ENCODE measurements at regions not wholly inside any gene's neighbourhood (a gene's known extent, or its start where the extent isn't known, plus 50 kb on each side); places are given as distances from the start of the nearest gene placed in this dataset.

DNA sequence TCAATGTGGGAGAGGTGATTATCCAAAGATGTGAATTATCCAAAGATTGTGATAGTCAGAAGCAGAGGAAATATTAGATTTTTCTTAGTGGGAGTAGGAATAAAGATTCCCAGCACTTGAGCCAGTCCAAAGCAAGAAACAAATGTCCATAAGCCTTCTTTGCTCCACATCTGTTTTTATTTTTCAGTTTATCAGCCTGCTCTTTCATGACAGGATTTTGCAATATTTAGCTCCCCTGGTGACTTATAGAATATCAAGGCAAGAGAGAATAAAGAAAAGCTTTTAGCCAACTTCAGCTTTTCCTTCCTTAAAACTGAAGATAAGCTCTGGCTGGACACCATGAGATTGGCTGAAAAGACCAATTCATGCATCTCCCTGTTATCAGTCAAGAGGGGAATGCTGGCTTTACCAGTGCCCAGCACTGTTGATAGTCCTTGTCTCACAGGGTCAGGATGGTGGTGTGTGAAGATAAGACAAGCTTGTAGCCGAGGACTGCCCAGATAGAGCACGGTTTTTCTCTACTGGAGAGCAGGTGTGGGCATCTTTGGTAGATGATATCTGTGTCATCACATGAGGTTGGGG is 706.5 kb downstream of the KCNJ2 start (continued):
- TF ChIP-seq, protein P1, sequence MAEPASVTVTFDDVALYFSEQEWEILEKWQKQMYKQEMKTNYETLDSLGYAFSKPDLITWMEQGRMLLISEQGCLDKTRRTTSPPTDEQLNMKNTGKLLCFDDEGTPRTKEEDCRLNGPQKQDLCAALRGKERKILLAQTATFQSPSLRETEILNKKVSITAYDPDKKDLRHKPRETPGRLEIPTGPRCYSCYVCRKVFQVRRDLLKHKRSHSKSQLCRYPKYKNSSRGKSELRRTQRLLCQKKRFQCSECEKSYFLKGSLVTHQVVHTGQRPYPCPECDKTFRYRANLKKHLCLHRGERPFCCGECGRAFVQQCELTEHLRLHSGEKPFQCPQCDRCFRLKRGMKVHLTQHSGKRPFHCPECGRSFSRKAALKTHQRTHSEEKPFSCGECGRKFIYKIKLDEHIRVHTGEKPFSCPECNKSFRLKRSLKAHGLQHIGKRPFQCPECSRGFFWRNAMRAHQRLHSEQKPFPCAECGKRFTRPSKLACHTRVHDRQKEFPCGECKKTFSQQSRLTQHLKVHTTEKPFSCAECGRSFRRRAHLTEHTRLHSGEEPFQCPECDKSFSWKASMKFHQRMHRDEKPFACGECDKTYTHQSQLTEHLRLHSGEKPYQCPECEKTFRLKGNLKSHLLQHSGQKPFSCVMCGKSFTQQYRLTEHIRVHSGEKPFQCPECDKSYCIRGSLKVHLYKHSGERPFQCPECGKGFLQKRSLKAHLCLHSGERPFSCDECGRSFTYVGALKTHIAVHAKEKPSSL (CRISPR knock-in tag; conservative IDR thresholded peaks at IDR 0.05): no peak
- TF ChIP-seq ZNF423 (CRISPR knock-in tag; IDR thresholded peaks at IDR 0.05): no peak
- no peak for TF ChIP-seq SMAD4 (CRISPR knock-in tag; IDR thresholded peaks at IDR 0.05)
- TF ChIP-seq NFYB (CRISPR knock-in tag; conservative IDR thresholded peaks at IDR 0.05; ENCODE audit: low read depth): no peak
- TF ChIP-seq, protein P2, sequence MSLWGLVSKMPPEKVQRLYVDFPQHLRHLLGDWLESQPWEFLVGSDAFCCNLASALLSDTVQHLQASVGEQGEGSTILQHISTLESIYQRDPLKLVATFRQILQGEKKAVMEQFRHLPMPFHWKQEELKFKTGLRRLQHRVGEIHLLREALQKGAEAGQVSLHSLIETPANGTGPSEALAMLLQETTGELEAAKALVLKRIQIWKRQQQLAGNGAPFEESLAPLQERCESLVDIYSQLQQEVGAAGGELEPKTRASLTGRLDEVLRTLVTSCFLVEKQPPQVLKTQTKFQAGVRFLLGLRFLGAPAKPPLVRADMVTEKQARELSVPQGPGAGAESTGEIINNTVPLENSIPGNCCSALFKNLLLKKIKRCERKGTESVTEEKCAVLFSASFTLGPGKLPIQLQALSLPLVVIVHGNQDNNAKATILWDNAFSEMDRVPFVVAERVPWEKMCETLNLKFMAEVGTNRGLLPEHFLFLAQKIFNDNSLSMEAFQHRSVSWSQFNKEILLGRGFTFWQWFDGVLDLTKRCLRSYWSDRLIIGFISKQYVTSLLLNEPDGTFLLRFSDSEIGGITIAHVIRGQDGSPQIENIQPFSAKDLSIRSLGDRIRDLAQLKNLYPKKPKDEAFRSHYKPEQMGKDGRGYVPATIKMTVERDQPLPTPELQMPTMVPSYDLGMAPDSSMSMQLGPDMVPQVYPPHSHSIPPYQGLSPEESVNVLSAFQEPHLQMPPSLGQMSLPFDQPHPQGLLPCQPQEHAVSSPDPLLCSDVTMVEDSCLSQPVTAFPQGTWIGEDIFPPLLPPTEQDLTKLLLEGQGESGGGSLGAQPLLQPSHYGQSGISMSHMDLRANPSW (CRISPR knock-in tag; conservative IDR thresholded peaks at IDR 0.05; ENCODE audit: low read depth): no peak
- TF ChIP-seq, protein P3, sequence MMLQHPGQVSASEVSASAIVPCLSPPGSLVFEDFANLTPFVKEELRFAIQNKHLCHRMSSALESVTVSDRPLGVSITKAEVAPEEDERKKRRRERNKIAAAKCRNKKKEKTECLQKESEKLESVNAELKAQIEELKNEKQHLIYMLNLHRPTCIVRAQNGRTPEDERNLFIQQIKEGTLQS (CRISPR knock-in tag; conservative IDR thresholded peaks at IDR 0.05): no peak
- TF ChIP-seq TEAD4 (CRISPR knock-in tag; IDR thresholded peaks at IDR 0.05): no peak
- no peak for TF ChIP-seq MYBL2 (CRISPR knock-in tag; IDR thresholded peaks at IDR 0.05)
- TF ChIP-seq CREB1 (CRISPR knock-in tag; IDR thresholded peaks at IDR 0.05): no peak
- TF ChIP-seq MXD4 (CRISPR knock-in tag; IDR thresholded peaks at IDR 0.05; ENCODE audit: borderline replicate concordance): no peak
- no peak for TF ChIP-seq NR3C1 (CRISPR knock-in tag; conservative IDR thresholded peaks at IDR 0.05; ENCODE audit: low read depth)

DNA sequence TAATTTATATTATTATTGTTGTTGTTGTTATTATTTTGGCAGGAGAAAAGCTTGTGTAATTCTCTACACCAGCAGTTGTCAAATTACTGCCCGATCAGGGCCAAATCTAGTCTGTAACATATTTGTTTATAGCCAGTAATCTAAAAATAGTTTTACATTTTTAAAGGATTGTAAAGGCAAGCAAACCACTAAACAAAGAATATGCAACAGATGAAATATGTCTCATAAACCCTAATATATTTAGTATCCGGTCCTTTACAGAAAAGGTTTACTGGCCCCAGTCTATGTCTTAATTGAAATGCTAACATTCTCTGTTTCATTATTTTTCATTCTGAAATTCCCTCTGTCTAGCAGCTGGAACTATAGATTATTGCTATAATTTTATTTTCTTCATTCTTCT is 709.5 kb downstream of the KCNJ2 start:
- peaks cover 15% of the 10 kb centered on the region for H3K9me3 Mint-ChIP-seq
- CTCF ChIA-PET: no interaction called here
- no peak for ATAC-seq

DNA sequence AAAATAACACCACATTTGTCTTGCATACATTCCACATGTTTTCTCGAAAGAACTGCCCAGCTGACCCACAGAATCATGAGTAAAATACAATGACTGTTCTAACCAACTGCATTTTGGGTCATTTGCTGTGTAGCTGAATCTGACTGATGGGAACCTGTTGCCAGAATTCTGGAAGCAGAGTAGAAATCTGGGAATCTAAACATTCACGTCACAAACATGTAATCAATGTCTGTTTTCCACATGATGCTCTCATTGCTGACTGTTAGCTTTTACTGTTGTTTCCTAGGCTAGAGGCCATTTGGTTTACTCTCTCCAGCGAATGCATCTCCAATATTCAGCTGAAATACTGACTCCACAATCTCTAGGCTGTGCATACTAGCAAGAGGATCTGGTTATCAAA is 710.1 kb downstream of the KCNJ2 start:
- peaks cover 22% of the 10 kb centered on the region for H3K4me1 Mint-ChIP-seq
- H3K27me3 Mint-ChIP-seq (ENCODE audit: low read depth): no peaks in the 10 kb centered on the region; the same call in 1 of the 2 replicates
- DNase-seq (ENCODE audit: low spot score): no peak
- no peak overlapping the region for H3K27ac Mint-ChIP-seq
- no peak overlapping the region for H3K4me3 Mint-ChIP-seq
- ChIA-PET CTCF (no interaction called here), POLR2A (no interaction called here)
- peaks cover 20% of the 10 kb centered on the region for H3K9me3 Mint-ChIP-seq
- H3K36me3 Mint-ChIP-seq: peaks cover 5% of the 10 kb centered on the region; the same call in 1 of the 2 replicates
- ATAC-seq: no peak
- TF ChIP-seq, protein P4, sequence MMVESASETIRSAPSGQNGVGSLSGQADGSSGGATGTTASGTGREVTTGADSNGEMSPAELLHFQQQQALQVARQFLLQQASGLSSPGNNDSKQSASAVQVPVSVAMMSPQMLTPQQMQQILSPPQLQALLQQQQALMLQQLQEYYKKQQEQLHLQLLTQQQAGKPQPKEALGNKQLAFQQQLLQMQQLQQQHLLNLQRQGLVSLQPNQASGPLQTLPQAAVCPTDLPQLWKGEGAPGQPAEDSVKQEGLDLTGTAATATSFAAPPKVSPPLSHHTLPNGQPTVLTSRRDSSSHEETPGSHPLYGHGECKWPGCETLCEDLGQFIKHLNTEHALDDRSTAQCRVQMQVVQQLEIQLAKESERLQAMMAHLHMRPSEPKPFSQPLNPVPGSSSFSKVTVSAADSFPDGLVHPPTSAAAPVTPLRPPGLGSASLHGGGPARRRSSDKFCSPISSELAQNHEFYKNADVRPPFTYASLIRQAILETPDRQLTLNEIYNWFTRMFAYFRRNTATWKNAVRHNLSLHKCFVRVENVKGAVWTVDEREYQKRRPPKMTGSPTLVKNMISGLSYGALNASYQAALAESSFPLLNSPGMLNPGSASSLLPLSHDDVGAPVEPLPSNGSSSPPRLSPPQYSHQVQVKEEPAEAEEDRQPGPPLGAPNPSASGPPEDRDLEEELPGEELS (CRISPR knock-in tag; IDR thresholded peaks at IDR 0.05): no peak
- TF ChIP-seq, protein P5, sequence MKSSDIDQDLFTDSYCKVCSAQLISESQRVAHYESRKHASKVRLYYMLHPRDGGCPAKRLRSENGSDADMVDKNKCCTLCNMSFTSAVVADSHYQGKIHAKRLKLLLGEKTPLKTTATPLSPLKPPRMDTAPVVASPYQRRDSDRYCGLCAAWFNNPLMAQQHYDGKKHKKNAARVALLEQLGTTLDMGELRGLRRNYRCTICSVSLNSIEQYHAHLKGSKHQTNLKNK (CRISPR knock-in tag; IDR thresholded peaks at IDR 0.05): no peak
- TF ChIP-seq ZNF121 (CRISPR knock-in tag; IDR thresholded peaks at IDR 0.05): no peak
- no peak for TF ChIP-seq NFE2L1 (CRISPR knock-in tag; IDR thresholded peaks at IDR 0.05)
- TF ChIP-seq ZNF232 (CRISPR knock-in tag; IDR thresholded peaks at IDR 0.05): no peak
- TF ChIP-seq, protein P6, sequence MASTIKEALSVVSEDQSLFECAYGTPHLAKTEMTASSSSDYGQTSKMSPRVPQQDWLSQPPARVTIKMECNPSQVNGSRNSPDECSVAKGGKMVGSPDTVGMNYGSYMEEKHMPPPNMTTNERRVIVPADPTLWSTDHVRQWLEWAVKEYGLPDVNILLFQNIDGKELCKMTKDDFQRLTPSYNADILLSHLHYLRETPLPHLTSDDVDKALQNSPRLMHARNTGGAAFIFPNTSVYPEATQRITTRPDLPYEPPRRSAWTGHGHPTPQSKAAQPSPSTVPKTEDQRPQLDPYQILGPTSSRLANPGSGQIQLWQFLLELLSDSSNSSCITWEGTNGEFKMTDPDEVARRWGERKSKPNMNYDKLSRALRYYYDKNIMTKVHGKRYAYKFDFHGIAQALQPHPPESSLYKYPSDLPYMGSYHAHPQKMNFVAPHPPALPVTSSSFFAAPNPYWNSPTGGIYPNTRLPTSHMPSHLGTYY (CRISPR knock-in tag; IDR thresholded peaks at IDR 0.05): no peak
- no peak for TF ChIP-seq KAT7 (CRISPR knock-in tag; IDR thresholded peaks at IDR 0.05; ENCODE audit: borderline replicate concordance)
- TF ChIP-seq, protein P7, sequence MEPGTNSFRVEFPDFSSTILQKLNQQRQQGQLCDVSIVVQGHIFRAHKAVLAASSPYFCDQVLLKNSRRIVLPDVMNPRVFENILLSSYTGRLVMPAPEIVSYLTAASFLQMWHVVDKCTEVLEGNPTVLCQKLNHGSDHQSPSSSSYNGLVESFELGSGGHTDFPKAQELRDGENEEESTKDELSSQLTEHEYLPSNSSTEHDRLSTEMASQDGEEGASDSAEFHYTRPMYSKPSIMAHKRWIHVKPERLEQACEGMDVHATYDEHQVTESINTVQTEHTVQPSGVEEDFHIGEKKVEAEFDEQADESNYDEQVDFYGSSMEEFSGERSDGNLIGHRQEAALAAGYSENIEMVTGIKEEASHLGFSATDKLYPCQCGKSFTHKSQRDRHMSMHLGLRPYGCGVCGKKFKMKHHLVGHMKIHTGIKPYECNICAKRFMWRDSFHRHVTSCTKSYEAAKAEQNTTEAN (CRISPR knock-in tag; IDR thresholded peaks at IDR 0.05): no peak
- no peak for TF ChIP-seq RORB (CRISPR knock-in tag; IDR thresholded peaks at IDR 0.05)
- TF ChIP-seq ZNF263 (CRISPR knock-in tag; IDR thresholded peaks at IDR 0.05; ENCODE audit: low read depth): no peak
- no peak for TF ChIP-seq ZBTB21 (CRISPR knock-in tag; IDR thresholded peaks at IDR 0.05; ENCODE audit: borderline replicate concordance)

More for the DNA sequence above, 709.5 kb downstream of the KCNJ2 start:
- Mint-ChIP-seq H3K4me1 (peaks cover 22% of the 10 kb centered on the region), H3K27ac (no peak overlapping the region), H3K36me3 (peaks cover 3% of the 10 kb centered on the region; the same call in 1 of the 2 replicates), H3K4me3 (no peak overlapping the region), H3K27me3 (ENCODE audit: low read depth) (no peaks in the 10 kb centered on the region; the same call in 1 of the 2 replicates)
- POLR2A ChIA-PET: no interaction called here
- TF ChIP-seq TP53 (CRISPR knock-in tag; IDR thresholded peaks at IDR 0.05): no peak
- no peak for TF ChIP-seq NR2C2 (CRISPR knock-in tag; IDR thresholded peaks at IDR 0.05)
- no peak for TF ChIP-seq ZNF219 (CRISPR knock-in tag; IDR thresholded peaks at IDR 0.05; ENCODE audit: borderline replicate concordance)
- DNase-seq (ENCODE audit: low spot score): no peak
